HG02623 (cell line): ENCODE measurements at regions not wholly inside any gene's neighbourhood (a gene's known extent, or its start where the extent isn't known, plus 50 kb on each side); places are given as distances from the start of the nearest gene placed in this dataset.
"Not testable (repeated sequence)": the region's sequence is repeated elsewhere in the genome, so short reads cannot be mapped to it uniquely, and the experiment has no call there.

Source experiments
- ATAC-seq: cut with Tn5 transposase; IDR thresholded peaks from one replicate; pipeline ENCODE4 v1.9.1; 2021; ENCODE audit warnings: moderate library complexity; ENCODE audit not compliant: unreplicated experiment

DNA sequence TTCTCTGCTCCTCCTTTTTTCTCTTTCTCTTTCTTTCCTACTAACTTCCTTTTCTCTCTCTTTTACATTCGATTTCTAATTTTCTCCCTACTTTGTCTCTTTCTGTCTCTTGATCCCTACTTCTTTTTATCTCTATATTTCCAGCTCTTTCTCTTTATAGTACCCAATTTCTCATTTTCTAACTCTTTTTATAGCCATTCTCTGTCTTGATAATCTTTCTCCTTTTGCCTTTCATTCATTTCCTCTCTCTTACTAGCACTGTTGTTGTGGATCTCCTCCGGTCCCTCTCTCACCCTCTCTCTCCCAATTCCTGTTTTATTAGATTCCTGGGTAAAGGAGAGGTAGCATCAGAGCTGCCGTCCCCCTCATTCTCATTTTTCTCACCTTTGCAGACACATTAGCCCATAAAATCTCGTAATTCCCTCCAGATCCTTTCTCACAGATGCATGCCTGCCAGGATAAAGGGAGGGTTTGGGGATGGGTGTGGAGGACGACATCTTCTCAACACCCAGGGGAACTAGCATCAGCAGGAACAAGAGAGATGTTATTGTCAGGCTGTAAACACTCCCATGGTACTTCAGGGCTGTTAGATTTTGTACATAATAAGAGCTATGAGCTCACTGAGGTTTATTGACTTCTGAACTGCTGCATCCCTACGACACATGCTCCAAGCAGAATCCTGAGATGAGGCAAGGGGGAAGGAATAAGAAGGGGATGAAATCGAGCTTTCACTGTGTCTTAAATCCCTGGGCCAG lies 159.0 kb upstream of the GALNT2 start:
- no peak for ATAC-seq

DNA sequence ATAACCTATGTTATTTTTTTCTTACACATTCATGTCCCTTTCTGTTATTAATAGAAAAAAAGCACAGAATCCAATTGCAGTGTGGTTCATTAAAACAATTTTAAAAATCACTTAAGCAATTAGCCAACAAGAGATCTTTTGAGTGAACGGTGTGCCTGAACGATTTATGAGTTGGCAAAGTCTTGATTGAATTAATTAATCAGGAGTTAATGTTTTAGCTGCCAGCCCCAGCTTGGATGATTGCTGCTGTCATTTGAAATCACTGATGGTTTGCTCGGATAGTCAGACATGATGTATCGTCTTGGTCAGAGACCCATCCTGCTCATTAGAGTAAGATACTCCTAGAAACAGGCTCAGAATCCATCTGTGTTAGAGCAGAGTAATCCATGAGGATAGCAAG lies 158.3 kb upstream of the GALNT2 start:
- ATAC-seq = no peak

DNA sequence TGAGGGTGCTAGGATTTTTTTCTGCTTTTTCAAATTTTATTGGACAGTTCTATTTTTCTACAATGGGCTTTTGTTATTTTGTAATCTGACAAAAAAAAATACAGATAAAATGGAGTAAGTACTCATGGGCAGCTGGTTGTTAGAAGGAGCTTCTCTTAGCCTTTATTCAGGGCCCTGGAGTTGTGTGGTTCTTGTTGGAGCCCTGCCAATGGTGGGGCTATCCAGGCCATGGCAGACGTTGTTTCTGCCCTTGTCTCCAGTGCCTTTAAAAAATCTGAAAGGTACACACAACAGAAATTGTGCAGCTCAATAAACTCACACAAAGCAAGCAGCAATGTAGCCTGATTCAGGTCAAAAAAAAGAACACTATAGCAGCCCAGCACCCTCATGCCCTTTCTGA lies 153.5 kb upstream of the GALNT2 start:
- ATAC-seq = no peak

DNA sequence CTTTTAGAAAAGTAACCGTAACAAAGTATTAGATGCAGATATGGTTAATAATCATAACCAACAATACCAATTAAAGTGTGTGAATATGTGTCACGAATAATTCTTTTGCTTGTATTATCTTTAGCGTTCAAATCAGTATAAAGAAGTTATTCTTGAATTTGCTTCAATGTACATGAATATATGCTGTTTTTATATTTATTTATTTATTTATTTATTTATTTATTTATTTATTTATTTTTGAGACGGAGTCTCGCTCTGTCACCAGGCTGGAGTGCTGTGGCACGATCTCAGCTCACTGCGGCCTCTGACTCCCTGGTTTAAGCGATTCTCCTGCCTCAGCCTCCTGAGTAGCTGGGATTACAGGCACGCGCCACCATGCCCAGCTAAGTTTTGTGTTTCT lies 147.6 kb upstream of the GALNT2 start:
- not testable (repeated sequence) for ATAC-seq

DNA sequence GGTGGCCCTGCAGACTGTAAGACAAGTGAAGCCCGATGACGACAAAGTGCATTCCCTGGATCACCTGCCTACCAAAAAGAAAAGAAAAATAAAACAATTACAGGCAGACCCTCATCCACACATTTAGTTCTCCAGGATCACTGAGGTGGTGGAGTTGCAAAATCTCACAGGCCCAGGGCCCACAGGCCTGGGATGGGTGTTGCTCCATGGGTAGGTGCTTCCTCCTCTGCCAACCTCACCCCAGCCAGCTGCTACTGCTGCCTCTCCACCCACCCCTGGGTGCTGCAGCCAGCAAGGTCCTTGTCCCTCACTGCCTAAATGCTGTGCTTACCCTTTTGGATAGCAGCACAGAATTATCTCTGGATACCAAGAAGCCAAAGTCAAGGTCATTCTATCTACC lies 146.4 kb upstream of the GALNT2 start:
- ATAC-seq = no peak

DNA sequence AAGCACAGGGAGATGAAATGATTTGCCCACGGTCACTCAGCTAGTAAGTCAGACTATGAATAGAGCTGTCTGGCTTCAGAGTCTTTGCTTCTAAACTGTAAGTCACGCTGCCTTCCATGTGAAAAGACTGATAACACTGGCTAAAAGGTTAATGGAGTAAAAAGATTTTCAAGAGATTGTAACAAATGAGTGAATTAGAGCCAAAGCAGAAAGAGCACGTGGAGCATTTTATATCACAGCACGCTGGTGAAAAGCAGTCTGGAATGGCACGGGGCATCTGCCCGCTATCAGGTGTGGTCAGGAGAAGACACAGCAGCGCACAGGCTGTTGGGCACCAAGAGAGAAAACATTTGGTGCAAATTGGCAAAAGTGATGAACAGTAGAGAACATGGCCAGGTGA lies 144.8 kb upstream of the GALNT2 start:
- ATAC-seq = no peak

DNA sequence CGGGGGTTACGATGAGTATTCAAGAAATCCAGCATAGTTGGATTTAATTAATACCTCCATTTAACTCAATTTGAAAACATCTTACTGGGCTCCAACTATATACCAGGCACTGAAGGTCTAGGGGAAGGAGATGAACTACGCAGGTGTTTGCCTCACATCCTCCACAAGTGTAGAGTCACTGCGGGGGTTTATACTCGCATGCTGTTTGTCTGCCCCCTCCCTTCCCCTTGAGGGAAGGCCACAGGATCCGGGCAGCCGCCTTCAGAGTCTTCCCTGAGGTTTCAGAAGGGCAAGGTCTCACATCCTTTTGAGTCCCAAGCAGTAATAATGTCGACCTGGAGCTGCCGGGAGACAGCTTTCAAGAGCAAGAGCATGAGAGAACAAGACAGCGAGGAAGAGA lies 142.4 kb upstream of the GALNT2 start:
- ATAC-seq = no peak

DNA sequence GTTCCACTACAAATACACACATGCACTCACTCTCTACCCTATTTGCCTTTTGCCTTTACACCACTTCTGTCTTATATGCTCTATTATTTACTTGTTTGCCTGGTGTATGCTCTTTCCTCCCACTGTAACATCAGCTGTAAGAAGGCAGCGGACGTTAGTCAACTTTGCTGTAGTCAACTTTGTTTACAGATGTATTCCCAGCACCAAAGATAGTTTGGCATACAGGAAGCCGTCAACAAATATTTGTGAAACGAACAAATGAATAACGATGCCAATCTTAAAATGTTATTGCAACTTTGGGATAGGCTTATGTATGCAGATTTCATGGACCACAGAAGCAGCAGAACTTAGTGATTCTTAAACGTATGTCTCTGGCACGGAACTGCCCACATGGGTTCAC lies 138.3 kb upstream of the GALNT2 start:
- ATAC-seq = no peak

DNA sequence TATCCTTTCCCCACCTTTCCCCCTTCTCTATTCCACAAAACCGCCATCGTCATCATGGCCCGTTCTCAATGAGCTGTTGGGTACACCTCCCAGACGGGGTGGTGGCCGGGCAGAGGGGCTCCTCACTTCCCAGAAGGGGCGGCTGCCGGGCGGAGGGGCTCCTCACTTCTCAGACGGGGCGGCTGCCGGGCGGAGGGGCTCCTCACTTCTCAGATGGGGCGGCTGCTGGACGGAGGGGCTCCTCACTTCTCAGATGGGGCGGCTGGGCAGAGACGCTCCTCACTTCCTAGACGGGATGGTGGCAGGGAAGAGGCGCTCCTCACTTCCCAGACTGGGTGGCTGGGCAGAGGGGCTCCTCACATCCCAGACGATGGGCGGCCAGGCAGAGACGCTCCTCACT lies 135.3 kb upstream of the GALNT2 start:
- ATAC-seq = not testable (repeated sequence)

DNA sequence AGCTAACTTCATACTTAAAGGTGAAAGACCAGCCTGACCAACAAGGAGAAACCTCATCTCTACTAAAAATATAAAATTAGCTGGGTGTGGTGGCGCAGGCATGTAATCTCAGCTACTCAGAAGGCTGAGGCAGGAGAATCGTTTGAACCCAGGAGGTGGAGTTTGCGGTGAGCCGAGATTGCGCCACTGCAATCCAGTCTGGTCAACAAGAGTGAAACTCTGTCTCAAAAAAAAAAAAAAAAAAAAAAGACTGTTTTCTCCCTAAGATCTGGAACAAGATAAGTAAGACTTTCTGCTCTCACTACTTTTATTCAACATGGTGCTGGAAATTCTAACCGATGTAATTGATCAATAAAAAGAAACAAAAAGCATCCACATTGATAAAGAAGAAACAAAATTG lies 131.9 kb upstream of the GALNT2 start:
- ATAC-seq = not testable (repeated sequence)

DNA sequence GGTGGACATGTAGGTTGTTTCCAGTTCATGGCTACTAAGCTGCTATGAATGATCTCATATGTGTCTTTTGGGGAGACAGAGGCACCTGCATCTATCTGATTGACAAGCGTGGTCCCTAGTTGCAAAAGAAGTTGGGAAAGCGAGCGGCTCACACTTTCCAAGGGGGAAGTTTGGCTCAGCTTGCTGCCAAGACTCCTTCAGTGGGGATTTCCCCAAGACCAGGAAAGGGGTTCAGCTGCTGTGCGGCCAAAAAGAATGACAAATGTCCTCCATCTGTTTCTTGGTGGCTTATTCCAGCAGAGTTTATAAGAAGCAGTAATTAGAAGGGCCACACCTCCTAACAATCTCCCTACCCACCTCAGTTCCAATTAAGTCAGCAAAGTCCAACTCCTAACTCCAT lies 128.5 kb upstream of the GALNT2 start:
- ATAC-seq = no peak

DNA sequence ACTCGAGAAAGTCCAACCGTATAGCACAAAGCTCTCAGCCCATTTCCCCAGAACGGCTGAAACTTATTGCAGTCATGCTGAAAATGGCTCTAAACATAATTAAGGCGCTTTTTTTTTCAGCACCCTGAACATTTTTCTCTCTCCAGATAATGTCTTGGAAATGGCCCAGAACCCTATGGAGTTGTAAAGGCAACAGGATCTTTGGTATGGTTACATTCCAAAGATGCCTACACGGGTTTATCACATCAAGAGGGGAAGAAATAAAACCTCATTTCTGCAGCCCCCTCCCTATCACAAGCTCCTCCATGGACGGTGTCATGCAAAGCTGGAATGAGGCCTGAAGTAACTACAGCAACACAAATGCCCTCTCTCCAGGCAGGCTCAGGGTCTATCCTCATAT lies 126.4 kb upstream of the GALNT2 start:
- ATAC-seq = no peak

DNA sequence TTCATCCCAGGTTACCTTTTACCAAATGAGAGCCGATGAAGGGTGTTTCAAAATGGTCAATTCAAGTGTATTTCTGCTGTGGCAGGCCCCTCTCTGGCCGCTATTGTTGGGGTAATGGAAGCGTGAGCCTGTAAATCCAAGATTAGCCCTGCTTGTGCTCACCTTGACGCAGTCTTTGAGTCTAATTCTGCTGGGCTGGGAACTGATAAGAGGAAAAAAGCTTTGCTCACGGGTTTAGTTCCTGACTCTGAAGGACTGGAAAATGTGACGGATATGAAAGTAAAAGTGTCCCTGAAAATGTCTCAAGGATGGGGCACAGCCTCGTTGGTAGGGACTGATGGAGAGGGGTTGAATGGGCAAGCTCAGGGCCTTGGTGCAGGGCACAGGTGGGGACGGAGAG lies 125.9 kb upstream of the GALNT2 start:
- no peak for ATAC-seq

DNA sequence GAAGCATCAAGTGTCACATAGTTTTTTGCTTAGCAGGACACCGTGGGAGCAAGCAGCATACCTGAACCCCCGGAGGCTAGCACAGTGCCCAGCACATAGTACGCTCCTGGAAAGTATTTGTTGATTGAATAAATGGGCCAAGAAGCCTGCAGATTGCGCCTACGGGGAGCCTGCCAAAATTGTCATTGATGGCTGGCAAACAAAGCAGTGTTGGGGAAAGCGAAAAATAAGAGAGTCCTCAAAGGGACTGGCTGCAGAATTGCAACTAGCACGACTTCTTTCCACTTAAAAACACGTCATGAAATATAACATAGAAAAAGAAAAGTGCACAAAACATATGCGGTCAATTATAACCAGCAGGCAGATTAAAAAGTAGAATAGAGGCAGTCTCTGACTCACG lies 125.2 kb upstream of the GALNT2 start:
- no peak for ATAC-seq

DNA sequence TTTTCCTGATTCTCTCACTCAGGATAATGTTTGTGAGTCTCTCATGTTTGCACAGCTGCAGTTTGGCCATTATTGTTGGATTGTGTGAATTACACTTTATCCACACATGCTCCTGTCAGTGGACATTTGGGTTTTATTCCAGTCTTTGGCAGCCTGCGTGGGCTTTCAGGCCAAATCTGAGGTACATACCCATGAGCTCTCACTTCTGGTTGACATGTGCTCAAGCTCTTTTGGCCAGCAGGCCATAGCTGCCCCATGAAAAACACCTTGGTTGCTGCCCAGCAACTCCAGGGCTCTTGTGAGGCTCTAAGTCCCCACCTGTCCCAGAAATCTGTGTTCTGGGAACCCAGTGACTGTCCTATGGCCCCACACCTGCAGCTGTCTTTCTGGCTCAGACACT lies 124.5 kb upstream of the GALNT2 start:
- ATAC-seq = no peak

DNA sequence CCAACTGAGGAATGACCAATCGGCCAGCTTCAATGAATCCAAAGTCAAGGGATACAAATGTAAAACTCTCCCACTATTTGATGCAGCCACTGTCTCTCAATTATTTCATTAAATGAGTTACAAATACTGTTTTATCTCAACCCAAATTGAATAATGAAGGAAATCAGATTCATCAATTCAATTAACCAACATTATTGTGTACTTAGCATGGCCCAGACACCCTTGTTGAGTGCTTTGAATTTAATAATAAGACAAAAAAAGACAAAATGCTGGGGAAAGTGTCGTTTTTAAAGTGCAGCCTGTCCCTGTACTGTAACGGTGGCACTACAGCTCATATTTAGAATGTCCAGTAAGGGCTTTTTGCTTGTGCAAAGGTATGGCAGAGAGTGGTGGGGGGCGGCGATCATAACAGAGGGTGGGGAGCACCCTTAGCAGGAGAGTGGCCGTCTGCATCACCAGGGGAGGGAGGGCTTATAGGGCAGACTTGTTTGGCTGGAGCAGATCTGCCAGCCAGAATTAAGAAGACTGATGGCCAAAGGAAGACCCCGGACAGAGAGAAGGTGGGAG lies 123.8 kb upstream of the GALNT2 start:
- ATAC-seq = no peak

DNA sequence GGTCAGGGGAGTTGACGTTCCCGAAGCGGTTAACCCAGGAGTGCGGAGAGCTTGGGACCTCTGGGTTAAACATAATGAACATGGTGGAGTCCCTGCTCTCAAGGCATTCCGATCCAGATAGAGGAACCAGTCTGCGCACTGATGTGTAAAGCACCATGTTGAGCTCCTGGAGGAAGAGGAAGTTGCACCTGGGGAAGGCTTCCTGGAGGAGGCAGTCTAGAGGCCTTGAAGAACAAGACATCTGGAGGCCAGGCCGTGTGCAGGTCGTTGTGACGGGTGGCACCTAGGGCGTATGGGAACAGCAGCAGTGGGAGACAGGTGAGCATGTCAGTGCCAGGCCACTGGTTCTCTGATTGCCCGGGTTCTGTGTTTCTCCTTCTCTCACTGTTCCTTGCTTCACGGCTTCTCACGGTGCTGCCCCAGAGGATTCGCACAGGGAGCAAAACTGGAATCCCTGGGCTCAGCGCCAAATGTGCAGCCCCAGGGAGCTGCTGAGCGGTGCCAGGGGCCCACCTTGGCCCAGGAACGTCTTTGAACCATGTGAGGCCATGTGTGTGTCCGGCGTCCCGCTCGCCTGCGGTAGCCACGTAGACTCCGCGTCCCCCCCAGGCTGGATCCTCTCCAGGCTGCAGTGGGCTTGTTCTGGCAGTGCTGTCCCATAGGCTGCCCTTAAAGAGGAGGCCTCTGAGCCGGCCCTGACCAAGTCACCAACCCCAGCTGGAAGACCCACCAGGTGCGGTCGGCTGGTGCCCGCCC lies 122.9 kb upstream of the GALNT2 start:
- no peak for ATAC-seq

DNA sequence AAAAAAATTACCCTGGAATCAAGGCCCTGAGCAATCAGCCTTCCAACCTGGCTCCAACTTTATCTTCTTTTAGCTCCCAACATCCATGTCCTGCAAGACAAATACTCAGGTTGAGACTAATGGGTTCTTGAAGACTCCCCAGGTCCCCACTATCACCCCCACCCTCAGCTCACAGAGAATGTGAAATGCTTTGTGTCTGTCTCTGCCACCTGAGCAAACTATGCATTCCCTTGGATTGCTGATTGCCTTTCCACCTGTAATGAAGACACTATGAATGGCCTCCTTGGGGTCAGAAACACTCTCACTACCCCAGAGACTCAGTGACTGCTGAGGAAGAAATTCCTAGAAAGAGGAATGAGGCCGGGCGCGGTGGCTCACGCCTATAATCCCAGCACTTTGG lies 121.2 kb upstream of the GALNT2 start:
- ATAC-seq = no peak

DNA sequence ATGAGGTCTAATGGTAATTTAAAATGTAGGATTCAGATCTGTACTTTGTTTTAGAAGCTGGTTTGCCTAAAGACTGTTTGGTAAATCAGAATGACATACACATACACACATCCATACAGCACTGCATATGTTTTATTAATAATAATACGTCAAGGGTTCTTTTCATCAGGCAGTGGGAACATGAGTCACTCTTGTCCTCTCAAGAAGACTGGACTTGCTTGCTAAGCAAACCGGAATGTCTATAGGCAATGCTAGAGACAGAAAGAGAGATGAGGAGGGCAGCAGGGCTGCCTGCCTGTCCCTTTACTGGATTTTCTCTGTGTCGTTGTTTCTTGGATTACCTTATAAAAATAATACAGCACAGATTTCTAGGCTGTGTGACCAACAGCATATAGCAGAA lies 119.1 kb upstream of the GALNT2 start:
- ATAC-seq = no peak

DNA sequence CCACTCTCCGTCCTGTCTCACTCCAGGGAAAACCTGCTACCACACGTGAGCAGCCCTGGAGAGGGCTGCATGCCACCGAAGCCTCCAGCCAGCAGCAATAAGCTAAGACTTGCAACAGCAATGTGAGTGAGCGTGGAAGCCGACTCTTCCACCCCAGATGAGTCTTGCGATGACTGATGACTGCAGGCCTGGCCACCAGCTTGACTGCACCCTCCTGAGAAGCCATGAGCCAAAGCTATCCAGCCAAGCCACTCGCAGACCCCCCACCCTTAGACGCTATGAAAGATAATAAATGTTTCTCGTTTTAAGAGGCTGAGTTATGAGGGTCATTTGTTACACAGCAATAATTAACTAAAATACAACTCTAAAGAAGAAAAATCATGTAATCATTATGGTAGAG lies 118.6 kb upstream of the GALNT2 start:
- no peak for ATAC-seq

DNA sequence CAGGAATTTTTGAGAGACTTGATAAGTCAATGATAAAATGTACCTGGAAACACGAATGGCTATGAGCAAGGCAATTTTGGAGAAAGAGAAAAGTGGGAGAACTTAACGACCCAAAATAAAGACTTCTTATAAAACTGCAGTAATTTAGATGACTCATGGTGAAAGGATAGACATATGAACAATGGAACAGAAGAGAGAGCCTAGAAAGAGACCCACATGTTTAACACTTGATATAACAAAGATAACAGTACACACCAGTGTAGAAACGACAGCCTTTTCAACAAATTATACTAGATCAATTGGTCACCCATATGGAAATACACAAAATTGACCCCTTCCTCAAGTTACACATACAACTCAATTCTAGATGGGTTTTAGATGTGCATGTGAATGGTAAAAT lies 117.5 kb upstream of the GALNT2 start:
- ATAC-seq = no peak

DNA sequence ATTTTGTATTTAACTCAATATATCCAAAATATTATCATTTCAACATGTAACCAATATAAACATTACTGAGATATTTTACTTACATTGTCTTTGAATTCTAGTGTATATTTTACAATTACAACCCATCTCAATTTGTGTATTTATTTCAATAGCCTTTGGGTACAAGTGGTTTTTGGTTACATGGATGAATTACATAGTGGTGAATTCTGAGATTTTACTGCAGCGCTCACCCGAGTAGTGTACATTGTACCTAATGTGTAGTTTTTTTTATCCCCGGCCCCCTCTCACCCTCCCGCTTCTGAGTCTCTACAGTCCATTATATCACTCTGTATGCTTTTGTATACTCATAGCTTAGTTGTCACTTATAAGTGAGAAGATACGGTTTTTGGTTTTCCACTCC lies 117.0 kb upstream of the GALNT2 start:
- ATAC-seq = no peak
